HG03135 (cell line): ENCODE measurements at regions not wholly inside any gene's neighbourhood (a gene's known extent, or its start where the extent isn't known, plus 50 kb on each side); places are given as distances from the start of the nearest gene placed in this dataset.
"Not testable (repeated sequence)": the region's sequence is repeated elsewhere in the genome, so short reads cannot be mapped to it uniquely, and the experiment has no call there.

Experiments
- ATAC-seq: cut with Tn5 transposase; IDR thresholded peaks from one replicate; pipeline ENCODE4 v1.9.1; 2021; ENCODE audit warnings: mild to moderate bottlenecking, moderate library complexity; ENCODE audit not compliant: unreplicated experiment

DNA sequence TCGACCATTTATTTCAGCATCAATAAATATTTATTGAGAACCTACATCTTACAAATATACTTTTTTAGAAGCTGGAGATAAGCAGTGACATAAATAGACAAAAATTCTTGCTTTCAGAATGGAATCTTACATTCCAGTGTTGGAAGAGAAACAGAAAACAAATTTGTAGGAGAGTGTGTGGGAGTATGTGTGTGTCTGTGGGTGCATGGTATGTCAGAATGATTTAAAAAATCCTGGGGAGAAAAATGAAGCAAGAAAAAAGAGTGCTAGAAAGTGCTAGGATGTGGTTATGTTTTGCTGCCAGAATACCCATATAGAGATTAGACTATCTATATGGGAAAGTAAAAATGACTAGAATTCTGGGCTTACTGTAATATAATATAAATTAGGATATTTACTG is 561.7 kb upstream of the SGO1 start:
- no peak for ATAC-seq

DNA sequence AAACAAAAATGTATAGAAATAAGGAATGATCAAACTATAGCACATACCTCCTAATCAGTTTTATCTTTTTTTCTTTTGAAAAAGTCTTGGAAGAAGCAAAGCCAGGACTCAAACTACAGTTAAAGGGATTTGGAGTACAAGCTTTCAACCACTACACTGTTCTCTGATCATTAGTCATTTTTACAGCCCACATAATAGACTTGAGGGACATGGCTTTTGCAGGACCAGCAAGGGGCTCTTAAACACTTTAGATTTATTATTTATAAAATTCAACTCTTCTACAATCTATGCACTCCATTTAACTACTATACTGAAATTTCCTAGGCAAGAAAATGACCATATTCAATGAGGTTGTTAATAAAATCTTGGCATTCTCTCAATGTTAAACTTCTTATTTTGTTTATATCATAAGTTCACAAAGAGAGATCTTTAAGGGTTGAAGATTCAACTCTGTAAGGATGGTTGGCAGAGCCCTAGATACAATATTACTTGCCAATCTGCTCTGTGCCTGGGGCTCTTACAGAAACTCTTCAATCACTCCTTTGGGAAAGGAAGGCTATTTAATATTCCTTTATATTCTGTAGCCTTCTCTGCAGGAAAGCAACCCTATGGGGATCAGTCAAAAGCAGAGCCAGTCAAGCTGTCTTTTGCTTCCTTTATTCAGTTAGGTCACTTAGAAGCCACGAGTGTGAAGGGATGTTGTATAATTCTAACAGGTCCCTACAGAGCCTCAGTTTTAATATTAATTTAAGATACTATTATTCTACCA is 557.7 kb upstream of the SGO1 start:
- ATAC-seq, result no peak

GRCh38 chr3:20742903-20743552 is 557.0 kb upstream of the SGO1 start:
- no peak for ATAC-seq

- no peak for ATAC-seq
Measured at GRCh38 chr3:20741381-20741780, 555.4 kb upstream of the SGO1 start.

DNA sequence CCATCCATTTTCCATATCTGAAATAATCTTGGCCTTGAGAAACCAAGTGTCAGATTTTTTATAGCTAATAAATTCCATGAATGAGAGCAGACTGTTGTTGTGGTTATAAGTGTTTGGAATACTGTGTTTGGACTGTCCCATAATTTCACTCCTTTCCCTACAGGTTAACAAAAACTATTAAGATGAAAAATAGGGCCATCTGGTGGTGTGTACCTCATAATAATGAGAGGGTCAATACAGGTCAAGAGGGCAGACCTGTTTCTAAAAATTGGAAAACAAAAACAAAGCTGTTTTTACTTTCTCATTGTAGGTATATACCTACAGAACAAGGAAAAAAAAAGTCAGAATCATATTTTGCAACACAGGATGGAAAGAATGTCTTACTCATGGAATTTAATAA is 553.8 kb upstream of the SGO1 start:
- ATAC-seq, result no peak

DNA sequence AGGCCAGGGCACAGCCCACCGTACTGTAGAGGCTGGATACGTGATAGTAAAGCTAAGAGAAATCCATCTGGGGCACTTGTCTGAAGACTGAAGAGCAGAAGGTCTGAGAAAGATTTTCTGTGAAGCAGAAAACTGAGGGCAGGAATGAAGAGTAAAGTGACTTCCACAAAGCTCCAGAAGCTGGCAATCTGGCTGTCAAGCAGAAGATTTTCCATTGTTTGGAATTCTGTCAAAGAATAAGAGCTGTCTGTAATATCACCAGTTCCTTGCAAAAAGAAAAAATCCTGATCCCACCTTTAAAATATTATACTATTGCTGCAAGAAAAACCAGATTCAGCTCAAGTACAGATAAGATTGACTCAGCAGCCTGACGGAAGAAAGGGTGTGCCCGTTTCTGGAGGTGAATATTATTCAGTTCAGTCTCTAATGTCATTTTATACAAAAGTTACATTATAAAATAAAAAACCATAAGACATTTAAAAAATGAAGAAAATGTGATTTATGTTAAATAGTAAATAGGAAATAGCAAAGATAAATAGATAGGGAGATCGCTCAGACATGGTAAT is 550.4 kb upstream of the SGO1 start:
- ATAC-seq, result no peak

- no peak for ATAC-seq
Measured at GRCh38 chr3:20729185-20729584, 543.2 kb upstream of the SGO1 start.

GRCh38 chr3:20726786-20727185 is 540.8 kb upstream of the SGO1 start:
- ATAC-seq, result no peak

DNA sequence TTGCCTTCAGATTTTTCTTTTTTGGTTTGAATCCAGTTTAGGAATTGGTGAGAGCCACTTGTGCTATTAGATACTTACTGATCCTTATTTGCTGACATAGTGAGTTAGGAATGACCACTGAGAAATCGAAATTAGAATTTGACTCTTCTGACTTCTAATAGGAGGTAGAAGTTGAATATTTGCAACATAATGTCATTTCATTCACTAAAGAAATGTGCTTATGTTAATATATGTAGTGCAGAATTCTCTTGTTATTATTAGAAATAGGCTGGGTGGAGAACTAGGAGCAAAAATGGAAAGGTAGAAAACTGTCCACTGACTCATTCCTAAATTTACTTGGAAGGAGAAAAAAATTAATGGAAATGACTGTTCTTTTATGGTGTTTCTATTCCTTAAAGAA is 538.2 kb upstream of the SGO1 start:
- ATAC-seq, result no peak

GRCh38 chr3:20716425-20716824 is 530.4 kb upstream of the SGO1 start:
- ATAC-seq, result not testable (repeated sequence)

DNA sequence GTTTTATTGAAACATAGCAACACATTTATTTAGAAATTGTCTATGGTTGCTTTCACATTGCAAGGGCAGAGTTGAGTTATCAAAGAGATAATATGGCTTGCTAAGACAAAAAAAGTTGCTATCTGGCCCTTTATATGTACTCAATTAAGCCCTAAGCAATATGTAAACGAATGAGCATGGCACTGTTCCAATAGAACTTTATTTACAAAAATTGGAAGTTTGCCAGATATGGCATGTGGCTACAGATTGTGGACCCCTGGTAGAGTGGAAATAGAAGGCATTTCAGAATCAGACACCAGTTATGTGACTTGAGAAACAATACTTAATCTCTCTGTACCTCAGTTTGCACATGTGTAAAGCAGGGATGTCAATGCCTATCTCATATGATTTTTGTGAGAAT is 515.6 kb upstream of the SGO1 start:
- no peak for ATAC-seq

GRCh38 chr3:20700714-20701113 is 514.7 kb upstream of the SGO1 start:
- no peak for ATAC-seq

DNA sequence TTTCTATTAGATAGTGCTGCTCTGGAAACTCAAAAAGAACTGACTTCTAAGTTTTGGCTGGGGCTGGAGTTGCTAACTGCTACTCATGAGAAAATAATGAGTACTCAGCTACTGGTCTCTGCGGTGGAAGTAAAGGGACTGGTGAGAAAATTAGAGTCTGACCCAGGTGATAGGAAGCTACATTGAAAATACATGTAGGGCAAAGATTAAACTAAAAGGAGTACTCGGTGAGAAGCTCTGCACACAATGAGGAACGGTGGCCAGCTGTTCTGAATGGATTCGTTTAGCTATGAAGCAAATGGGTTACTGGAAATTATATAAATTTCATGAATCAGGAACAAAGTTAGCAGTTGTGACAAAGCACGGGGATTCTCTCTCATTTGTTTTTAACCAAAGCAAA is 512.9 kb upstream of the SGO1 start:
- ATAC-seq, result no peak

DNA sequence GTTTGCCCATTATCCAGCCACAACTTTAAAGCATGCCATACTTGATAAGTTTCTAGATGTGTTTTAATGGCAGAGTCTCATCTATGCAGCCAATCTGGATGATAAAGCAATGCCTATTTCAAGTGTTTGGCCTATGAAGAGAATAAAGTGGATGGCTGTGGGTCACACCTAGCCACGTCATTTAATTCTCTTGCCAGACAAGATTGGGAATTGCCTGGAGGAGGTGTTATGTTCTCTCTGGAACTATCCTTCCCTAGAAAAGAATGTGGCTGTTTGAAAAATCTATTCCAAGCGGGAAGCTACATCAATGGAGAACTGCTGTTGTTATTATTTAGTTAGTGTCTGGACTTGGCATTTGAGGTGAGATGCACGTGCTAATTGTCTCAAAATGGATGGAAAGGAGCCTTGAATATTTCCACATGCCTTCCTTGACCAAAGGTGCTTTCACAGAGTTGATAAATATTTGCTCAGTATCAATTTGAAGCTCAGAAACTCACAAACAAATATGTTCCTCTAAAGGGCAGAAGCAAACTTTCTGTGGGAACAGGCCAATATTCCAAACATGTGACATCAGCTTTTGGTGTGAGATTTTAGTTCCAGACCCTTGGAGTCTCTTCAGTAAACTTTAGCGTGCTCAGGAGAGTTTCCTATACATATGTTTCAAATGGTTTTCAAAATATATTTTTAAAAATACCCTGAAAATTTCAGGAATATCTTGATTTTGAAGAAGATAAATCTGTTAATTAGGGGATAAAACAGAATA is 510.6 kb upstream of the SGO1 start:
- ATAC-seq, result no peak

DNA sequence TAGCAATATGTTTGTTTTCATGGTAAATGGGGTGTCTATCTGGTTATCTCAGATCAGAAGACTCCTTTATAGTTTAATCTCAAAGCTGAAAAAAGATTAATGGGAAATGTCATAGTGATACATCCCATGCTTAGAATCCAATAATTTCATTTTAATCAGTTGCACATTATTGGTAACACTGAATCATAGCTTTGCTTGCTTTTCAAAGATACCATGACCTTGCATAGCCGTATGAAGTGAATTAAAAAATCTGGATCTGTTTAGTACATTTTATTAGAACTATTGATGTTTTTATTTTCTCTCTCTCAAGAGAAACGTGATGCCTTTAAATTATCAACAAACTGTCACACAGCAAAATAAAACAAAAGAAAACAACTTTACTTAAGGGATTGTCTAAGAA is 506.7 kb upstream of the SGO1 start:
- no peak for ATAC-seq

GRCh38 chr3:20683910-20684309 is 497.9 kb upstream of the SGO1 start:
- ATAC-seq, result no peak

DNA sequence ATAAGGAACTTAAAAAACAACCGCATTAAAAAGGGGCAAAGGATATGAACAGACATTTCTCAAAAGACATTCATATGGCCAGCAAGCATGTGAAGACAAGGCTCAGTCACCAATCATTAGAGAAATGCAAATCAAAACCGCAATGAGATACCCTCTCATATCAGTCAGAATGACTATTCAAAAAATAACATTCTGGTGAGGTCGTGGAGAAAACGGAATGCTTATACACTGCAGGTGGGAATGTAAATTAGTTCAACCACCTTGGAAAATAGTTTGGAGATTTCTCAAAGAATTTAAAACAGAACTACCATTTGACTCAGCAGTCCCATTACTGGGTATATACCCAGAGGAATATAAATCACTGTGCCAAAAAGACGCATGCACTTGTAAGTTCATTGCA is 496.6 kb upstream of the SGO1 start:
- ATAC-seq, result no peak

- no peak for ATAC-seq
Measured at GRCh38 chr3:20680990-20681628, 495.1 kb upstream of the SGO1 start.

GRCh38 chr3:20673866-20674265 is 487.9 kb upstream of the SGO1 start:
- no peak for ATAC-seq

DNA sequence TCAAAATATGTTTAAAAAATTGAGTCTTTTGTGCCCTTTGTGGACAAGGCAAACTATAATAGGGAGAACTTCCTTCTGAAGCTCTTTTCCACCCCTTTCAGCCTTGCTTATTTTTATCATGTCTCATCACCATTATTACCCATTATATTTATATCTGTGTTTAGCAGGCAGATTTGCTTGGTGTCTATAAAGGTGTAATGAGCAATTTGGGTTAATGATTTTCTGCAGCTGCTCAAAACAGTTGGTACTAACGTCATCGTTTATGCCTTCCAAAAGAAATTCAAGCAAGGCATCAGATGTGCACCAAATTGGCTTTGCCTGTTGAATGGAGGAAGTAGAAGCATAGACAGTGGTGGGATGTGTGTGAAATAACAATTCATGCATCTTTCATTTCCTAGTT is 483.7 kb upstream of the SGO1 start:
- no peak for ATAC-seq

DNA sequence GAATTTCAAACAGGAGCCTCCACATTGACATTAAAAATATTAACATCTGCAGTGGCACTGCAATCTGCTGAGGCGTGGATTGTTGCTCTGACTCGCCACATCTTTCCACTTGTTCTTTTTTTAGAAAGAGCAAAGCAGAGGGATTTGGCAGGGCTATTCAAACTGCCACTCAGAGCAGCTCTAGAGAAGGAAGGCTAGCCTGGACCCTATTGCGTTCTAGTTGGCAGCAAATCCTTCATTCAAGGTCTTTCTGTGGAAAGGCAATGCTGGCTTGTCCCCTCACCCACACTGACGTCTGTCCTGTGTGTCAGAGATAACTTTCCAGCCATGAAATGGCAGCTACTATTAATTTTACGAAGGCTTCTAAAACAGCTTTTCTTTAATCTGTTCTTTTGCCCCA is 483.2 kb upstream of the SGO1 start:
- no peak for ATAC-seq
